GM18499 (cell line): ENCODE measurements at regions not wholly inside any gene's neighbourhood (a gene's known extent, or its start where the extent isn't known, plus 50 kb on each side); places are given as distances from the start of the nearest gene placed in this dataset.

Experiments used
- ATAC-seq: cut with Tn5 transposase; IDR thresholded peaks from one replicate; pipeline ENCODE4 v1.9.1; 2021; ENCODE audit warnings: moderate number of reproducible peaks; ENCODE audit not compliant: insufficient read depth, unreplicated experiment

- ATAC-seq = no peak
Measured at GRCh38 chr13:46964789-46965527, 68.1 kb upstream of the HTR2A start.

DNA sequence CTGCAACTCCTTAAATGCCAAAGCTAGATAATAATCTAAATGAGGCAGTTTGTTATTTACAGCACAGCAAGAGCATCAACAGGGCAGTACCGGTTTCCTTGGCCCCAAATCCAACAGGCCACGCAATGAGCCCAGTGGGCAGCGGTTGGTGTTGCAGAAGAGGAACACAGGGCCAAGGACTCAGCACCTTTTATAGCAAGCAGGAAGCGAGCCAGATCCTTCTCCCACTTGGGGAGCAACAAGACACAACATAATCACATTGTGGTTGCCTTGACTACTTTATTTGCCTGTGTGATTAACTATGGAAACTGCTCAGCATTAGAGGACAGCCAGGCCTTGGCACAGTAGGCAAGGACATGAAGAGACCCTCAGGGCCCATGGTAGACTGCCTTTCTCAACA is 67.1 kb upstream of the HTR2A start:
- ATAC-seq = no peak

DNA sequence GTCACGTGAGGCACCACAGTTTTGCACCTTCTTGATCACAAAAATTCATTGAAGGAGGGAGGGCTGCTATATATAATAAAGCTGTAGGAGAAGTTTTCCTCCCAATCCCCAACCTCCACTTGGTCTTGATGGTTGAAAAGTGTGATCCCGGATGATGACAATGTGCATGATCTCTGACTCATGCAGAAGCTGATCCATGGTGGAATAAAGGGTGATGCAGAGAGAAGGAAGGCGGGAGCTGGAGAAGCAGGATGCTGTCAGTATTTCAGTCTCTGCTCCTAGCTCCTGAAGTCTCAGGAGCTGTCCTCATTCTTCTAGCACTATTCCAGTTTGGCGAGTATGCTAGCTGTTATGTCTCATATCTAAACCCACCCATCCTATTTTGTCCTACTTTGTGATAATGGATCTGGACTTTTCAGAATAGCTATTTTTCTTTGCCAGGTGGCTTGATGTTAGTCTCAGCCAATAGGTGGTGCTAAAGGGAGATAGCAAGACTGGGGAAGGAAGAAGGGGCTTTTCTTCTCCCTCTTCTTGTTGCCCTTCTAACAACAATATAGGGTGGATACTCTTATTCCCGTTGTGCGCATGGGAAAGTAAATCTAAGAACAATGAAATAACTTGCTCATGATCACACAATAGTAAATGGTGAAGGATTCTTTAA is 65.6 kb upstream of the HTR2A start:
- no peak for ATAC-seq

- peak; percentile 99 for ATAC-seq
Measured at GRCh38 chr13:46961719-46962118, 64.9 kb upstream of the HTR2A start.

GRCh38 chr13:46953941-46954340 is 57.1 kb upstream of the HTR2A start:
- no peak for ATAC-seq

- ATAC-seq = no peak
Measured at GRCh38 chr13:46953331-46953730, 56.5 kb upstream of the HTR2A start.

DNA sequence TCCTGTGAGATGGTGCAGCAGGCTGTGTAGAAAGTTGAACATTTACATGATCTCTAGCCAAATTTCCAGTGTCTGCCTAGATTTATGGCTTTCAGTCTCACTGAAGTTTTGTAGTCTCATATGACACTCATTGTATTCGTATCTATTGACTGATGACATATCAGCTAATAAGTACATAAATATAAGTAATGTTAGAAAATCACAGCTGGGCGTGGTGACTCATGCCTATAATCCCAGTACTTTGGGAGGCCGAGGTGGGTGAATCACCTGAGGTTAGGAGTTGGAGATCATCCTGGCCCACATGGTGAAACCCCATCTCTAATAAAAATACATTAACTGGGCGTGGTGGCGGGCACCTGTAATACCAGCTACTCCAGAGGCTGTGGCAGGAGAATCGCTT is 54.7 kb upstream of the HTR2A start:
- ATAC-seq = no peak

DNA sequence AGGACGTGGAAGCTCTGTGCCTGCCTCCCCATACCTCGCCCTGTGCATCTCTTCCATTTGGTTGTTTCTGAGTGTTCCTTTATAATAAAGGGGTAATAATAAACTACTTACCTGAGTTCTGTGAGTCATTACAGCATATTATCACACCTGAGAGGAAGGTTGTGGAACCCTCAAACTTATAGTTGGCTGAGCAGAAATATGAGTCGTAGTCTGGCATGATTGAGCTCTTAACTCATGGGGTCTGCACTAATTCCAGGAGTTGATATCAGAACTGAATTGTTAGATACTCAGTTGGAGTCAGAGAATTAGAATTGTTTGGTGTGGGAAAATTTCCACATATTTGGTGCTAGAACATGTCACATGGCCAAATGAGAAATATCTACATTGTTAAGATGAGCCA is 52.4 kb upstream of the HTR2A start:
- no peak for ATAC-seq

DNA sequence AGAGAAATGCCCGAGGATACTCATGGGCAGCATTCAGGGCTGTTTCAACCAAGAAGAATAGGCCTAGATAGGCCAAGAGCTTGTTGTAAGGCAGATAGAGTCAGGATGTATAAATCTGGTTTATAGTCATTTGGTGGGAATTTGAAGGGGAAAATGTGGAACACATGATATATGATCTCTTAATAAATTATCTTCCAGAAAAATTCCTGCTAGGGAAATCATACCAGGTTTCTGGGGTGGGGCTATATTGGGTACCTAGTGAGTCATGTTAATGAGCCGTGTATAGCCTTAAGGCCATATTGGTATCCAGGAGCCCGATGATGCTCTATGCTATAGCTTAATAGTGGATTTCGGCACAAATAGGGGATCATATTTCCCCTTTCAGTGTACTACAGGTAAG is 51.5 kb upstream of the HTR2A start:
- no peak for ATAC-seq

DNA sequence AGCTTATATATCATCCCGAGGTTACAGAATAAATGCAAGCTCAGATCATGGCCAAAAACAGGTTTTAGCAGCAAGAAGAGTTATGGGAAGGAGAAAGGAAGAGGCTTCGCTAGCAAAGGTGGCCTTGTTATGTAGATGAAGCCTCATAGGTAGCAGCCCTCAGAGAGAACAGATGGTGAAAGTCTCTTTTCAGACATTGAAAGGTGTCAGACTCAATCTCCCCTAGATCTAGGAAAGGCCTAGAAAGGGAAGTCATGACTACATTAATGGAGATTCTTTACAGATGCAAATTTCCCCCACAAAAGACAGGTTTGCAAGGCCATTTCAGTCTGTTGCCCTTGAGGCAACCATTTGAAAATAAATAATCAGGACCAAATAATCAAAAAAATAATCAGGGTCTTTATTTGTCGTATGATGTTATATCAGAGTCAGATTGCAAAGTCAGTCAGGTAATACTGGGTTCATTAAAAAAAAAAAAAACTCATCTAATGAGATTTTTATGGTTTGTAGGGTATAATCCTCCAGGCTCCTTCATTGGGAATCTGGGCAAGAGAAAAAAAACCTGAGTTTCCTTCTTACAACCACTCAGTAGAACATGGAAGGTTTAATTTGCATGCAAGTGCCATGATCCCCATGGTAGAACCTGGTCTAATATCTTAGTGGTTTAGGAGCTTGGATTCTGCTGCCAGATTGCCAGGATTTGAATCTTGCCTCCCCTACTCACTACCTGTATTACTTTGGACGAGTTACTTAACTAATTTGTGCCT is 50.8 kb upstream of the HTR2A start:
- no peak for ATAC-seq
